ENCODE measurements at regions not wholly inside any gene's neighbourhood (a gene's known extent, or its start where the extent isn't known, plus 50 kb on each side); places are given as distances from the start of the nearest gene placed in this dataset.

DNA sequence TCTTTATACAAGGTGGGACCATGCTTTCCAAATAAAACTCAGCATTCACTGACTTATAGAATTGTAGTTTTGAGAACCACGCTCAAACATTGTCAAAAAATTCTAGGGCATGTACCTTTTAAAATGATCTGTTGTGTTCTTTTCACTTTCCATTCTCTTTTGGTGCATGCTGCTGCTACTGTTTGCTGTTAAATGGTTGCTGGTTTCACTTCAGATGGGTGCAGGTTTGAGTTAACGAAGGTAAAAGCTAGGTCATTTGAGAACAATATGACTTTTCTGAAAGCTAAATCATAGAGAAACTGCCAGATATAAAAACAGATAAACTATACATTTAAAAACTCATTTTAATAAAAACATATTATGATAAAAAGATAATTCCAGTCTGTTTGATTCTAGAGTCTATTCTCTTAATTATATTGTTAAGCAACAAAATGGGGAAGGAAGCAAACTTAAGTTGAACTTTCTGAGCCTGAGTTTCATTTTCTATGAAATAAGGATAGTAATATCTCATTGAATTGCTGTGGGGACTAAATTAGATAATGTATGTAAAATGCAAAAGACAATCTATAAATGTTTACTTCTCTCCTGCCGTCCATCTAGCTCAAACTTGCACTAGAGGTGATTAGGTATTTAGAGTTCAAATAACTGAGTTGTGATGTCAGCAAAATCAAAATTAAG lies 82.4 kb downstream of the OXSM start:
- TF ChIP-seq, protein P1, sequence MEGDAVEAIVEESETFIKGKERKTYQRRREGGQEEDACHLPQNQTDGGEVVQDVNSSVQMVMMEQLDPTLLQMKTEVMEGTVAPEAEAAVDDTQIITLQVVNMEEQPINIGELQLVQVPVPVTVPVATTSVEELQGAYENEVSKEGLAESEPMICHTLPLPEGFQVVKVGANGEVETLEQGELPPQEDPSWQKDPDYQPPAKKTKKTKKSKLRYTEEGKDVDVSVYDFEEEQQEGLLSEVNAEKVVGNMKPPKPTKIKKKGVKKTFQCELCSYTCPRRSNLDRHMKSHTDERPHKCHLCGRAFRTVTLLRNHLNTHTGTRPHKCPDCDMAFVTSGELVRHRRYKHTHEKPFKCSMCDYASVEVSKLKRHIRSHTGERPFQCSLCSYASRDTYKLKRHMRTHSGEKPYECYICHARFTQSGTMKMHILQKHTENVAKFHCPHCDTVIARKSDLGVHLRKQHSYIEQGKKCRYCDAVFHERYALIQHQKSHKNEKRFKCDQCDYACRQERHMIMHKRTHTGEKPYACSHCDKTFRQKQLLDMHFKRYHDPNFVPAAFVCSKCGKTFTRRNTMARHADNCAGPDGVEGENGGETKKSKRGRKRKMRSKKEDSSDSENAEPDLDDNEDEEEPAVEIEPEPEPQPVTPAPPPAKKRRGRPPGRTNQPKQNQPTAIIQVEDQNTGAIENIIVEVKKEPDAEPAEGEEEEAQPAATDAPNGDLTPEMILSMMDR (IDR thresholded peaks at IDR 0.05), result no peak
- TF ChIP-seq POLR2A (IDR thresholded peaks at IDR 0.05), result no peak
